HEK293 (cell line): ENCODE measurements at regions not wholly inside any gene's neighbourhood (a gene's known extent, or its start where the extent isn't known, plus 50 kb on each side); places are given as distances from the start of the nearest gene placed in this dataset.

Experiments
- KLF1 ChIP-seq: fragments of 450-650 bp; formaldehyde crosslinking; IDR thresholded peaks from 2 replicates; pipeline ENCODE4 v1.5.1; 2016; ENCODE audit warnings: missing biosample characterization, missing genetic modification characterization
- KLF17 ChIP-seq: fragments of 450-650 bp; formaldehyde crosslinking; IDR thresholded peaks from 2 replicates; pipeline ENCODE4 v1.5.1; 2016; ENCODE audit warnings: missing biosample characterization, missing genetic modification characterization
- OSR2 ChIP-seq: fragments of 450-650 bp; formaldehyde crosslinking; IDR thresholded peaks from 2 replicates; pipeline ENCODE4 v1.5.1; 2016; ENCODE audit warnings: missing biosample characterization, missing genetic modification characterization
- PATZ1 ChIP-seq: fragments of 450-650 bp; formaldehyde crosslinking; IDR thresholded peaks from 2 replicates; pipeline ENCODE4 v1.5.1; 2016; ENCODE audit warnings: missing biosample characterization, missing genetic modification characterization
- PRDM4 ChIP-seq: fragments of 450-650 bp; formaldehyde crosslinking; IDR thresholded peaks from 2 replicates; pipeline ENCODE4 v1.5.1; 2017; ENCODE audit warnings: missing biosample characterization, missing genetic modification characterization
- REPIN1 ChIP-seq: fragments of 450-650 bp; formaldehyde crosslinking; IDR thresholded peaks from 2 replicates; pipeline ENCODE4 v1.5.1; 2017; ENCODE audit warnings: missing biosample characterization, missing genetic modification characterization, low read depth
- SP3 ChIP-seq: fragments of 450-650 bp; formaldehyde crosslinking; IDR thresholded peaks from 2 replicates; pipeline ENCODE4 v1.5.1; 2016; ENCODE audit warnings: missing biosample characterization, missing genetic modification characterization
- TSHZ1 ChIP-seq: fragments of 450-650 bp; formaldehyde crosslinking; IDR thresholded peaks from 2 replicates; pipeline ENCODE4 v1.5.1; 2016; ENCODE audit warnings: missing biosample characterization, missing genetic modification characterization, borderline replicate concordance
- YY2 ChIP-seq: fragments of 450-650 bp; formaldehyde crosslinking; IDR thresholded peaks from 2 replicates; pipeline ENCODE4 v1.5.1; 2016; ENCODE audit warnings: missing biosample characterization, missing genetic modification characterization
- ZBTB26 ChIP-seq: fragments of 450-650 bp; formaldehyde crosslinking; optimal IDR thresholded peaks from 2 replicates; pipeline ENCODE3; 2016; ENCODE audit warnings: missing biosample characterization, mild to moderate bottlenecking, missing genetic modification characterization
- ZFHX2 ChIP-seq: fragments of 450-650 bp; formaldehyde crosslinking; conservative IDR thresholded peaks from 2 replicates; pipeline ENCODE4 v1.5.1; 2016; ENCODE audit warnings: missing biosample characterization, missing genetic modification characterization
- ZFP41 ChIP-seq: fragments of 450-650 bp; formaldehyde crosslinking; IDR thresholded peaks from 2 replicates; pipeline ENCODE4 v1.5.1; 2016; ENCODE audit warnings: missing biosample characterization, missing genetic modification characterization, borderline replicate concordance
- ZNF146 ChIP-seq: fragments of 450-650 bp; formaldehyde crosslinking; IDR thresholded peaks from 2 replicates; pipeline ENCODE4 v1.5.1; 2016; ENCODE audit warnings: missing biosample characterization, missing genetic modification characterization
- ZNF155 ChIP-seq: fragments of 450-650 bp; formaldehyde crosslinking; IDR thresholded peaks from 2 replicates; pipeline ENCODE4 v1.5.1; 2016; ENCODE audit warnings: missing biosample characterization, missing genetic modification characterization
- ZNF214 ChIP-seq: fragments of 450-650 bp; formaldehyde crosslinking; IDR thresholded peaks from 2 replicates; pipeline ENCODE4 v1.5.1; 2017; ENCODE audit warnings: missing biosample characterization, mild to moderate bottlenecking, missing genetic modification characterization, borderline replicate concordance
- ZNF24 ChIP-seq: fragments of 450-650 bp; formaldehyde crosslinking; IDR thresholded peaks from 2 replicates; pipeline ENCODE4 v1.5.1; 2016; ENCODE audit warnings: missing biosample characterization, missing genetic modification characterization
- ZNF248 ChIP-seq: fragments of 450-650 bp; formaldehyde crosslinking; IDR thresholded peaks from 2 replicates; pipeline ENCODE4 v1.5.1; 2017; ENCODE audit warnings: missing biosample characterization, missing genetic modification characterization
- ZNF311 ChIP-seq: fragments of 450-650 bp; formaldehyde crosslinking; IDR thresholded peaks from 2 replicates; pipeline ENCODE4 v1.5.1; 2017; ENCODE audit warnings: missing biosample characterization, missing genetic modification characterization, borderline replicate concordance
- ZNF398 ChIP-seq: fragments of 450-650 bp; formaldehyde crosslinking; IDR thresholded peaks from 2 replicates; pipeline ENCODE4 v1.5.1; 2017; ENCODE audit warnings: missing biosample characterization, missing genetic modification characterization
- ZNF48 ChIP-seq: fragments of 450-650 bp; formaldehyde crosslinking; IDR thresholded peaks from 2 replicates; pipeline ENCODE4 v1.5.1; 2016; ENCODE audit warnings: missing biosample characterization, missing genetic modification characterization
- ZNF544 ChIP-seq: fragments of 450-650 bp; formaldehyde crosslinking; IDR thresholded peaks from 2 replicates; pipeline ENCODE4 v1.5.0; 2017; ENCODE audit warnings: missing biosample characterization, missing genetic modification characterization
- ZNF623 ChIP-seq: fragments of 450-650 bp; formaldehyde crosslinking; IDR thresholded peaks from 2 replicates; pipeline ENCODE4 v1.5.1; 2016; ENCODE audit warnings: missing biosample characterization, missing genetic modification characterization
- ZNF626 ChIP-seq: fragments of 450-650 bp; sonication (Bioruptor Pico); formaldehyde crosslinking; IDR thresholded peaks from 2 replicates; pipeline ENCODE4 v1.5.1; 2018; ENCODE audit warnings: missing biosample characterization, missing genetic modification characterization, inconsistent platforms
- ZNF664 ChIP-seq: fragments of 450-650 bp; formaldehyde crosslinking; IDR thresholded peaks from 2 replicates; pipeline ENCODE4 v1.5.1; 2016; ENCODE audit warnings: missing biosample characterization, missing genetic modification characterization
- ZNF785 ChIP-seq: fragments of 450-650 bp; formaldehyde crosslinking; IDR thresholded peaks from 2 replicates; pipeline ENCODE4 v1.5.1; 2016; ENCODE audit warnings: missing biosample characterization, missing genetic modification characterization
- ZXDB ChIP-seq: fragments of 450-650 bp; formaldehyde crosslinking; IDR thresholded peaks from 2 replicates; pipeline ENCODE4 v1.5.1; 2016; ENCODE audit warnings: missing biosample characterization, missing genetic modification characterization

GRCh38 chr7:132065193-132065988 is 509.0 kb upstream of the PODXL start (continued):
- TF ChIP-seq KLF1 (tag by site-specific recombination) = no peak
- no peak for TF ChIP-seq ZBTB26
- no peak for TF ChIP-seq PATZ1 (tag by site-specific recombination)
- no peak for TF ChIP-seq ZNF664 (tag by site-specific recombination)
- TF ChIP-seq ZNF311 = no peak
- TF ChIP-seq ZNF155 (tag by site-specific recombination) = no peak
- no peak for TF ChIP-seq ZNF248
- no peak for TF ChIP-seq ZNF146 (tag by site-specific recombination)
- no peak for TF ChIP-seq ZNF48 (tag by site-specific recombination)
- no peak for TF ChIP-seq ZNF785 (tag by site-specific recombination)
- no peak for TF ChIP-seq REPIN1
- no peak for TF ChIP-seq ZNF623 (tag by site-specific recombination)
- no peak for TF ChIP-seq ZNF214 (tag by site-specific recombination)
- TF ChIP-seq TSHZ1 (tag by site-specific recombination) = no peak
- TF ChIP-seq SP3 (tag by site-specific recombination) = no peak
- TF ChIP-seq PRDM4 (tag by site-specific recombination) = no peak
- TF ChIP-seq ZNF398 = peak; percentile 92
- no peak for TF ChIP-seq ZFHX2
- no peak for TF ChIP-seq ZFP41 (tag by site-specific recombination)
- TF ChIP-seq ZNF626 (tag by site-specific recombination) = no peak
- peak; percentile 36; the same call in 1 of the 2 replicates for TF ChIP-seq ZNF24
- TF ChIP-seq ZNF544 (tag by site-specific recombination) = no peak
- TF ChIP-seq YY2 (tag by site-specific recombination) = no peak
- TF ChIP-seq ZXDB (tag by site-specific recombination) = no peak
- TF ChIP-seq OSR2 (tag by site-specific recombination) = no peak
- TF ChIP-seq KLF17 (tag by site-specific recombination) = peak; percentile 59
